Dendritic cell treated with granulocyte-macrophage colony-stimulating factor and Interleukin-4, amounts not matched to agents 40 ng/mL and 50 ng/mL, for 4 days (primary cell): ENCODE measurements at regions not wholly inside any gene's neighbourhood (a gene's known extent, or its start where the extent isn't known, plus 50 kb on each side); places are given as distances from the start of the nearest gene placed in this dataset.
"Not testable (repeated sequence)": the region's sequence is repeated elsewhere in the genome, so short reads cannot be mapped to it uniquely, and the experiment has no call there.

ENCODE experiments used
- H3K27ac Mint-ChIP-seq: one replicate; pipeline ENCODE4 v1.8.0; 2022; ENCODE audit warnings: mild to moderate bottlenecking, mixed read lengths
- H3K27me3 Mint-ChIP-seq: one replicate; pipeline ENCODE4 v1.8.0; 2022; ENCODE audit warnings: mild to moderate bottlenecking, mixed read lengths
- H3K36me3 Mint-ChIP-seq: one replicate; pipeline ENCODE4 v1.8.0; 2022; ENCODE audit warnings: low read depth, mixed read lengths
- H3K4me1 Mint-ChIP-seq: one replicate; pipeline ENCODE4 v1.8.0; 2022; ENCODE audit warnings: low read depth, mixed read lengths
- H3K4me3 Mint-ChIP-seq: one replicate; pipeline ENCODE4 v1.8.0; 2022; ENCODE audit warnings: mild to moderate bottlenecking, moderate library complexity, mixed read lengths
- H3K9me3 Mint-ChIP-seq: one replicate; pipeline ENCODE4 v1.8.0; 2022; ENCODE audit warnings: mixed read lengths
- intact Hi-C: fragments of 100-400 bp; cut with micrococcal nuclease; formaldehyde crosslinking; loops from one replicate; pipeline ENCODE4 v1.15.0; 2022

GRCh38 chr5:6096101-6096500 lies 282.2 kb downstream of the MED10 start:
- Mint-ChIP-seq H3K9me3 (peaks cover 33% of the 10 kb centered on the region), H3K4me1 (no peaks in the 10 kb centered on the region), H3K27me3 (no peaks in the 10 kb centered on the region), H3K4me3 (no peak overlapping the region), H3K27ac (no peak overlapping the region), H3K36me3 (no peaks in the 10 kb centered on the region)
- intact Hi-C loops, result no loop called here

- intact Hi-C loops, H3K4me3 Mint-ChIP-seq, H3K27me3 Mint-ChIP-seq, H3K27ac Mint-ChIP-seq, H3K36me3 Mint-ChIP-seq, H3K4me1 Mint-ChIP-seq: not testable (repeated sequence)
- H3K9me3 Mint-ChIP-seq, result peaks cover 33% of the 10 kb centered on the region
Measured at GRCh38 chr5:6094180-6094579, 284.2 kb downstream of the MED10 start.

GRCh38 chr5:6090838-6091237 lies 287.5 kb downstream of the MED10 start:
- H3K4me1 Mint-ChIP-seq, result no peaks in the 10 kb centered on the region
- peaks cover 25% of the 10 kb centered on the region for H3K9me3 Mint-ChIP-seq
- H3K27me3 Mint-ChIP-seq, result no peaks in the 10 kb centered on the region
- H3K4me3 Mint-ChIP-seq, result no peak overlapping the region
- H3K27ac Mint-ChIP-seq, result no peak overlapping the region
- H3K36me3 Mint-ChIP-seq, result no peaks in the 10 kb centered on the region
- intact Hi-C loops, result no loop called here

GRCh38 chr5:6090079-6090654 lies 288.2 kb downstream of the MED10 start:
- Mint-ChIP-seq H3K4me1 (no peaks in the 10 kb centered on the region), H3K9me3 (peaks cover 22% of the 10 kb centered on the region), H3K27me3 (no peaks in the 10 kb centered on the region), H3K36me3 (no peaks in the 10 kb centered on the region), H3K4me3 (no peak overlapping the region), H3K27ac (no peak overlapping the region)
- intact Hi-C loops, result no loop called here

- intact Hi-C loops, result no loop called here
- no peaks in the 10 kb centered on the region for H3K36me3 Mint-ChIP-seq
- no peak overlapping the region for H3K27ac Mint-ChIP-seq
- peaks cover 12% of the 10 kb centered on the region for H3K9me3 Mint-ChIP-seq
- H3K4me1 Mint-ChIP-seq, result no peaks in the 10 kb centered on the region
- H3K4me3 Mint-ChIP-seq, result no peak overlapping the region
- no peaks in the 10 kb centered on the region for H3K27me3 Mint-ChIP-seq
Measured at GRCh38 chr5:6088706-6089105, 289.6 kb downstream of the MED10 start.

GRCh38 chr5:6087576-6087975 lies 290.8 kb downstream of the MED10 start:
- H3K4me3 Mint-ChIP-seq, result no peak overlapping the region
- H3K27ac Mint-ChIP-seq, result no peak overlapping the region
- intact Hi-C loops, result no loop called here
- no peaks in the 10 kb centered on the region for H3K27me3 Mint-ChIP-seq
- H3K9me3 Mint-ChIP-seq, result peaks cover 20% of the 10 kb centered on the region
- H3K4me1 Mint-ChIP-seq, result no peaks in the 10 kb centered on the region
- H3K36me3 Mint-ChIP-seq, result no peaks in the 10 kb centered on the region

GRCh38 chr5:6086871-6087270 lies 291.5 kb downstream of the MED10 start:
- intact Hi-C loops, result no loop called here
- Mint-ChIP-seq H3K4me3 (no peak overlapping the region), H3K4me1 (no peaks in the 10 kb centered on the region), H3K36me3 (no peaks in the 10 kb centered on the region), H3K27me3 (no peaks in the 10 kb centered on the region), H3K9me3 (peaks cover 17% of the 10 kb centered on the region), H3K27ac (no peak overlapping the region)

GRCh38 chr5:6085341-6085860 lies 292.9 kb downstream of the MED10 start:
- Mint-ChIP-seq H3K36me3 (no peaks in the 10 kb centered on the region), H3K9me3 (peaks cover 25% of the 10 kb centered on the region), H3K27ac (no peak overlapping the region), H3K4me3 (no peak overlapping the region), H3K4me1 (no peaks in the 10 kb centered on the region), H3K27me3 (no peaks in the 10 kb centered on the region)
- intact Hi-C loops, result no loop called here

- Mint-ChIP-seq H3K36me3 (no peaks in the 10 kb centered on the region), H3K4me1 (no peaks in the 10 kb centered on the region), H3K27ac (no peak overlapping the region), H3K4me3 (no peak overlapping the region), H3K27me3 (no peaks in the 10 kb centered on the region), H3K9me3 (peaks cover 25% of the 10 kb centered on the region)
- intact Hi-C loops, result no loop called here
Measured at GRCh38 chr5:6084836-6085235, 293.5 kb downstream of the MED10 start.

GRCh38 chr5:6084376-6084775 lies 294.0 kb downstream of the MED10 start:
- peaks cover 25% of the 10 kb centered on the region for H3K9me3 Mint-ChIP-seq
- no peaks in the 10 kb centered on the region for H3K27me3 Mint-ChIP-seq
- intact Hi-C loops, result no loop called here
- H3K4me3 Mint-ChIP-seq, result no peak overlapping the region
- H3K27ac Mint-ChIP-seq, result no peak overlapping the region
- H3K4me1 Mint-ChIP-seq, result no peaks in the 10 kb centered on the region
- no peaks in the 10 kb centered on the region for H3K36me3 Mint-ChIP-seq

GRCh38 chr5:6083311-6083978 lies 294.9 kb downstream of the MED10 start:
- H3K9me3 Mint-ChIP-seq, result peaks cover 25% of the 10 kb centered on the region
- H3K4me1 Mint-ChIP-seq, result no peaks in the 10 kb centered on the region
- no peak overlapping the region for H3K27ac Mint-ChIP-seq
- H3K4me3 Mint-ChIP-seq, result no peak overlapping the region
- no peaks in the 10 kb centered on the region for H3K27me3 Mint-ChIP-seq
- H3K36me3 Mint-ChIP-seq, result no peaks in the 10 kb centered on the region
- intact Hi-C loops, result no loop called here

GRCh38 chr5:6082685-6083084 lies 295.7 kb downstream of the MED10 start:
- Mint-ChIP-seq H3K4me3 (no peak overlapping the region), H3K9me3 (peaks cover 25% of the 10 kb centered on the region), H3K27ac (no peak overlapping the region), H3K4me1 (no peaks in the 10 kb centered on the region), H3K36me3 (no peaks in the 10 kb centered on the region), H3K27me3 (no peaks in the 10 kb centered on the region)
- intact Hi-C loops, result no loop called here

- H3K4me1 Mint-ChIP-seq, result no peaks in the 10 kb centered on the region
- H3K27ac Mint-ChIP-seq, result no peak overlapping the region
- intact Hi-C loops, result no loop called here
- no peaks in the 10 kb centered on the region for H3K36me3 Mint-ChIP-seq
- H3K27me3 Mint-ChIP-seq, result no peaks in the 10 kb centered on the region
- peaks cover 25% of the 10 kb centered on the region for H3K9me3 Mint-ChIP-seq
- no peak overlapping the region for H3K4me3 Mint-ChIP-seq
Measured at GRCh38 chr5:6081727-6082210, 296.6 kb downstream of the MED10 start.

GRCh38 chr5:6080930-6081726 lies 297.2 kb downstream of the MED10 start:
- Mint-ChIP-seq H3K27ac (no peak overlapping the region), H3K36me3 (no peaks in the 10 kb centered on the region), H3K4me3 (no peak overlapping the region), H3K4me1 (no peaks in the 10 kb centered on the region), H3K27me3 (no peaks in the 10 kb centered on the region), H3K9me3 (peaks cover 25% of the 10 kb centered on the region)
- intact Hi-C loops, result no loop called here
